ENCODE measurements at regions not wholly inside any gene's neighbourhood (a gene's known extent, or its start where the extent isn't known, plus 50 kb on each side); places are given as distances from the start of the nearest gene placed in this dataset.

- H3K9me3 ChIP-seq (ENCODE audit: low read depth, low read length), result no peaks in the 10 kb centered on the region
- no peak for DNase-seq (ENCODE audit: low read depth, low spot score)
- TF ChIP-seq FOXP2 (optimal IDR thresholded peaks at IDR 0.05; ENCODE audit: control extremely low read depth, extremely low read length, insufficient read depth) (no peak), POLR2AphosphoS5 (IDR thresholded peaks at IDR 0.05; ENCODE audit: borderline replicate concordance, low read depth, low read length) (no peak), EZH2 (IDR thresholded peaks at IDR 0.05) (no peak)
- no peak overlapping the region for H3K9ac ChIP-seq (ENCODE audit: insufficient read length)
- H3K27ac ChIP-seq, result no peak overlapping the region
- no peaks in the 10 kb centered on the region for H3K36me3 ChIP-seq (ENCODE audit: insufficient read depth, low read length)
- H3K4me3 ChIP-seq, result no peak overlapping the region
Measured at GRCh38 chrX:44470816-44471215, 71.8 kb downstream of the FUNDC1 start.

GRCh38 chrX:44462850-44463249 lies 79.8 kb downstream of the FUNDC1 start:
- TF ChIP-seq EZH2 (IDR thresholded peaks at IDR 0.05), result no peak
- TF ChIP-seq FOXP2 (optimal IDR thresholded peaks at IDR 0.05; ENCODE audit: control extremely low read depth, extremely low read length, insufficient read depth), result no peak
- TF ChIP-seq POLR2AphosphoS5 (IDR thresholded peaks at IDR 0.05; ENCODE audit: borderline replicate concordance, low read depth, low read length), result no peak; the same call in 1 of the 2 replicates
- Histone ChIP-seq H3K9me3 (ENCODE audit: low read depth, low read length) (no peaks in the 10 kb centered on the region), H3K4me3 (peak overlapping the region; percentile 10; the same call in 1 of the 2 replicates), H3K9ac (ENCODE audit: insufficient read length) (no peak overlapping the region), H3K36me3 (ENCODE audit: insufficient read depth, low read length) (no peaks in the 10 kb centered on the region), H3K27ac (no peak overlapping the region)
- DNase-seq (ENCODE audit: low read depth, low spot score), result no peak

GRCh38 chrX:44459501-44459900 lies 83.2 kb downstream of the FUNDC1 start:
- Histone ChIP-seq H3K36me3 (ENCODE audit: insufficient read depth, low read length) (no peaks in the 10 kb centered on the region), H3K4me3 (no peak overlapping the region), H3K9ac (ENCODE audit: insufficient read length) (no peak overlapping the region), H3K9me3 (ENCODE audit: low read depth, low read length) (no peaks in the 10 kb centered on the region), H3K27ac (no peak overlapping the region)
- TF ChIP-seq FOXP2 (optimal IDR thresholded peaks at IDR 0.05; ENCODE audit: control extremely low read depth, extremely low read length, insufficient read depth), result no peak
- no peak for TF ChIP-seq POLR2AphosphoS5 (IDR thresholded peaks at IDR 0.05; ENCODE audit: borderline replicate concordance, low read depth, low read length)
- TF ChIP-seq EZH2 (IDR thresholded peaks at IDR 0.05), result no peak
- DNase-seq (ENCODE audit: low read depth, low spot score), result no peak

- Histone ChIP-seq H3K4me3 (no peak overlapping the region), H3K9me3 (ENCODE audit: low read depth, low read length) (no peaks in the 10 kb centered on the region), H3K9ac (ENCODE audit: insufficient read length) (no peak overlapping the region), H3K36me3 (ENCODE audit: insufficient read depth, low read length) (no peaks in the 10 kb centered on the region), H3K27ac (no peak overlapping the region)
- no peak for DNase-seq (ENCODE audit: low read depth, low spot score)
- no peak for TF ChIP-seq FOXP2 (optimal IDR thresholded peaks at IDR 0.05; ENCODE audit: control extremely low read depth, extremely low read length, insufficient read depth)
- TF ChIP-seq EZH2 (IDR thresholded peaks at IDR 0.05), result no peak
- no peak for TF ChIP-seq POLR2AphosphoS5 (IDR thresholded peaks at IDR 0.05; ENCODE audit: borderline replicate concordance, low read depth, low read length)
Measured at GRCh38 chrX:44456685-44457084, 86.0 kb downstream of the FUNDC1 start.

GRCh38 chrX:44451056-44451455 lies 91.6 kb downstream of the FUNDC1 start:
- DNase-seq (ENCODE audit: low read depth, low spot score), result no peak
- Histone ChIP-seq H3K27ac (no peak overlapping the region), H3K36me3 (ENCODE audit: insufficient read depth, low read length) (no peaks in the 10 kb centered on the region), H3K9me3 (ENCODE audit: low read depth, low read length) (no peaks in the 10 kb centered on the region), H3K4me3 (no peak overlapping the region), H3K9ac (ENCODE audit: insufficient read length) (no peak overlapping the region)
- TF ChIP-seq POLR2AphosphoS5 (IDR thresholded peaks at IDR 0.05; ENCODE audit: borderline replicate concordance, low read depth, low read length), result no peak
- no peak for TF ChIP-seq FOXP2 (optimal IDR thresholded peaks at IDR 0.05; ENCODE audit: control extremely low read depth, extremely low read length, insufficient read depth)
- no peak for TF ChIP-seq EZH2 (IDR thresholded peaks at IDR 0.05)

GRCh38 chrX:44447214-44447613 lies 95.4 kb downstream of the FUNDC1 start:
- no peaks in the 10 kb centered on the region for H3K36me3 ChIP-seq (ENCODE audit: insufficient read depth, low read length)
- H3K27ac ChIP-seq, result no peak overlapping the region
- TF ChIP-seq FOXP2 (optimal IDR thresholded peaks at IDR 0.05; ENCODE audit: control extremely low read depth, extremely low read length, insufficient read depth) (no peak), EZH2 (IDR thresholded peaks at IDR 0.05) (no peak), POLR2AphosphoS5 (IDR thresholded peaks at IDR 0.05; ENCODE audit: borderline replicate concordance, low read depth, low read length) (no peak)
- DNase-seq (ENCODE audit: low read depth, low spot score), result no peak
- no peak overlapping the region for H3K4me3 ChIP-seq
- no peaks in the 10 kb centered on the region for H3K9me3 ChIP-seq (ENCODE audit: low read depth, low read length)
- no peak overlapping the region for H3K9ac ChIP-seq (ENCODE audit: insufficient read length)

GRCh38 chrX:44440006-44440405 lies 96.5 kb upstream of the EFHC2 start:
- peak; percentile 52 for DNase-seq (ENCODE audit: low read depth, low spot score)
- TF ChIP-seq EZH2 (IDR thresholded peaks at IDR 0.05) (no peak), POLR2AphosphoS5 (IDR thresholded peaks at IDR 0.05; ENCODE audit: borderline replicate concordance, low read depth, low read length) (no peak), FOXP2 (optimal IDR thresholded peaks at IDR 0.05; ENCODE audit: control extremely low read depth, extremely low read length, insufficient read depth) (no peak)
- Histone ChIP-seq H3K27ac (peak overlapping the region; percentile 3; the same call in 1 of the 2 replicates), H3K9ac (ENCODE audit: insufficient read length) (no peak overlapping the region), H3K36me3 (ENCODE audit: insufficient read depth, low read length) (no peaks in the 10 kb centered on the region), H3K9me3 (ENCODE audit: low read depth, low read length) (no peaks in the 10 kb centered on the region), H3K4me3 (no peak overlapping the region)

GRCh38 chrX:44439242-44439794 lies 95.8 kb upstream of the EFHC2 start:
- no peaks in the 10 kb centered on the region for H3K9me3 ChIP-seq (ENCODE audit: low read depth, low read length)
- H3K36me3 ChIP-seq (ENCODE audit: insufficient read depth, low read length), result no peaks in the 10 kb centered on the region
- DNase-seq (ENCODE audit: low read depth, low spot score), result no peak
- no peak overlapping the region; the same call in 1 of the 2 replicates for H3K4me3 ChIP-seq
- no peak overlapping the region for H3K9ac ChIP-seq (ENCODE audit: insufficient read length)
- H3K27ac ChIP-seq, result peak overlapping the region; percentile 82
- no peak for TF ChIP-seq FOXP2 (optimal IDR thresholded peaks at IDR 0.05; ENCODE audit: control extremely low read depth, extremely low read length, insufficient read depth)
- no peak for TF ChIP-seq EZH2 (IDR thresholded peaks at IDR 0.05)
- no peak for TF ChIP-seq POLR2AphosphoS5 (IDR thresholded peaks at IDR 0.05; ENCODE audit: borderline replicate concordance, low read depth, low read length)

GRCh38 chrX:44435047-44435446 lies 91.6 kb upstream of the EFHC2 start:
- Histone ChIP-seq H3K9me3 (ENCODE audit: low read depth, low read length) (no peaks in the 10 kb centered on the region), H3K36me3 (ENCODE audit: insufficient read depth, low read length) (no peaks in the 10 kb centered on the region), H3K27ac (no peak overlapping the region), H3K9ac (ENCODE audit: insufficient read length) (no peak overlapping the region), H3K4me3 (no peak overlapping the region)
- no peak for DNase-seq (ENCODE audit: low read depth, low spot score)
- TF ChIP-seq FOXP2 (optimal IDR thresholded peaks at IDR 0.05; ENCODE audit: control extremely low read depth, extremely low read length, insufficient read depth) (no peak), EZH2 (IDR thresholded peaks at IDR 0.05) (no peak), POLR2AphosphoS5 (IDR thresholded peaks at IDR 0.05; ENCODE audit: borderline replicate concordance, low read depth, low read length) (no peak)

Data from SK-N-MC (cell line).